Fibroblast of lung (primary cell): ENCODE measurements at regions not wholly inside any gene's neighbourhood (a gene's known extent, or its start where the extent isn't known, plus 50 kb on each side); places are given as distances from the start of the nearest gene placed in this dataset.

Experiments
- CTCF ChIP-seq, 2 donors: IDR thresholded peaks in 1 of 2; conservative IDR thresholded peaks in 1 of 2; 1 replicate in 1 of 2; 2 replicates in 1 of 2; pipeline ENCODE4 v1.5.1; 2011 to 2012; ENCODE audit warnings: low read length in 2 of 2, control low read depth in 1 of 2, inconsistent platforms in 1 of 2, low read depth in 1 of 2, mild to moderate bottlenecking in 1 of 2
- EZH2 ChIP-seq: IDR thresholded peaks from 2 replicates; pipeline ENCODE4 v1.5.1; 2012; ENCODE audit warnings: low read length, control low read depth, mild to moderate bottlenecking; ENCODE audit errors: missing control alignments

GRCh38 chr12:4191642-4192041 lies 81.9 kb upstream of the CCND2 start:
- no peak for TF ChIP-seq CTCF (conservative IDR thresholded peaks at IDR 0.05 in 1 of 2, IDR thresholded peaks at IDR 0.05 in 1 of 2; ENCODE audit: low read depth in 1 of 2, low read length in 2 of 2)
- no peak for TF ChIP-seq EZH2
